ENCODE measurements at regions not wholly inside any gene's neighbourhood (a gene's known extent, or its start where the extent isn't known, plus 50 kb on each side); places are given as distances from the start of the nearest gene placed in this dataset.

DNA sequence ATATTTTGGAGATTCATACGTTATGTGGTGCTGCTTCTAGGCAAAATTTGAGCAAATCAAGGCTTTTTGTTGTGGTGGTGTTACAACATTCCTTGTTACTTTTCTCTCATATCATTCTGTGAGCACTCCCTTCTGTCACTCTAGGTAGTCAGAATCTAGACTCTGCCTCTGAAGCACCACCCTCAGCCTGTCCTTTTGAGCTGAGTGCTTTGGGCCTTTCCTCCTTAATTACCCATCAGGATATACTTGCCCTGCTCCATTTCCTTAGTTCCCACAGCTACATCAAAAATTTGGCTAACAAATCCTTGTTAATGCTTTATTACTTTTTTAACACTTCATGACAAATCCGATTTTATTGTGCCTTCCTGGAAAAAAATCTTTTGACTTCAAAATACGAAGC is 289.6 kb downstream of the CALCRL start:
- intact Hi-C loops (cut with micrococcal nuclease) = no loop called here
- TF ChIP-seq, protein P1, sequence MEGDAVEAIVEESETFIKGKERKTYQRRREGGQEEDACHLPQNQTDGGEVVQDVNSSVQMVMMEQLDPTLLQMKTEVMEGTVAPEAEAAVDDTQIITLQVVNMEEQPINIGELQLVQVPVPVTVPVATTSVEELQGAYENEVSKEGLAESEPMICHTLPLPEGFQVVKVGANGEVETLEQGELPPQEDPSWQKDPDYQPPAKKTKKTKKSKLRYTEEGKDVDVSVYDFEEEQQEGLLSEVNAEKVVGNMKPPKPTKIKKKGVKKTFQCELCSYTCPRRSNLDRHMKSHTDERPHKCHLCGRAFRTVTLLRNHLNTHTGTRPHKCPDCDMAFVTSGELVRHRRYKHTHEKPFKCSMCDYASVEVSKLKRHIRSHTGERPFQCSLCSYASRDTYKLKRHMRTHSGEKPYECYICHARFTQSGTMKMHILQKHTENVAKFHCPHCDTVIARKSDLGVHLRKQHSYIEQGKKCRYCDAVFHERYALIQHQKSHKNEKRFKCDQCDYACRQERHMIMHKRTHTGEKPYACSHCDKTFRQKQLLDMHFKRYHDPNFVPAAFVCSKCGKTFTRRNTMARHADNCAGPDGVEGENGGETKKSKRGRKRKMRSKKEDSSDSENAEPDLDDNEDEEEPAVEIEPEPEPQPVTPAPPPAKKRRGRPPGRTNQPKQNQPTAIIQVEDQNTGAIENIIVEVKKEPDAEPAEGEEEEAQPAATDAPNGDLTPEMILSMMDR (IDR thresholded peaks at IDR 0.05; ENCODE audit: borderline replicate concordance) = no peak
- Histone ChIP-seq H3K36me3 (peaks cover 7% of the 10 kb centered on the region), H3K4me1 (peaks cover 6% of the 10 kb centered on the region), H3K9me3 (replicated peaks) (peaks cover 44% of the 10 kb centered on the region), H3K4me3 (no peak overlapping the region), H3K27me3 (ENCODE audit: low read depth) (no peaks in the 10 kb centered on the region), H3K27ac (replicated peaks) (peak overlapping the region; percentile 67)
- DNase-seq = no peak

DNA sequence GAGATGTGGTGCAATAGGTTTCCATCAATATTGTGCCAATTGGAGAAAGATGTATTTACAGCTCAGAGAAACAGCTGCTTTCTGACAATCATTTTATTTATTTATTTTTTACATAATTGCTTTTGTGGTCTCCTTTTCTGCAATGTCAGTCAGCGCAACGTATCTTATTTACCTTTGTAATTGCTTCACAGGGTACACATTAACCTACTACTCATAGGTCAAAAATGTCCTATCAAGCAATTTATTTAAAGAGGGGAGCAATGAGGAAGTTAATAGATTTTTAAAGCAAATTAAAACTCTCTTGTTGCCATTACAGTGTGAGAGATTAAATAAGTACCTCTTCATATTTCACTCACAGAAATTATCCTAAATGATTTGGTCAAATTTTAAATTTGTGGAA is 291.0 kb downstream of the CALCRL start:
- Histone ChIP-seq H3K27me3 (ENCODE audit: low read depth) (no peaks in the 10 kb centered on the region), H3K4me1 (peaks cover 6% of the 10 kb centered on the region), H3K27ac (replicated peaks) (no peak overlapping the region), H3K4me3 (no peak overlapping the region), H3K9me3 (replicated peaks) (peaks cover 52% of the 10 kb centered on the region), H3K36me3 (peaks cover 7% of the 10 kb centered on the region)
- TF ChIP-seq, protein P1 (IDR thresholded peaks at IDR 0.05; ENCODE audit: borderline replicate concordance) = no peak
- DNase-seq = no peak
- intact Hi-C loops (cut with micrococcal nuclease) = no loop called here

DNA sequence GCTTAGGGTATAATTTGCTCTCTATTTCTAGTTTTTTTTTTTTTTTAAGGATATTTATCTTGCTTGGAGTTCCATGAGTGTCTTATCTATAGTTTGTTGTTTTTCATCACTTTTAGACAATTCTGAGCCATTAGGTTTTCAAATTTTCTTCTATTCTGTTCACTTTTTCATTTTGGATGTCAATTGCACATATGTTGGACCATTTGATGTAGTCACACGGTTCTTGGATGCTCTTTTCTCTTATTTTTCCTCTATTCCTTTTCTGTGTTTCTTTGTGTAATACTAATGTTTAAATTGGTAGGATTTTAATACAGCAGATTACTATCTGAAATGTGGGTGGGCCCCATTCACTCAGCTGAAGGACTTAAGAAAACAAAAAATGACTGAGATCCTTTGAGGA is 292.6 kb downstream of the CALCRL start:
- Histone ChIP-seq H3K27ac (replicated peaks) (no peak overlapping the region), H3K4me3 (no peak overlapping the region), H3K9me3 (replicated peaks) (peaks cover 52% of the 10 kb centered on the region), H3K4me1 (peaks cover 6% of the 10 kb centered on the region), H3K27me3 (ENCODE audit: low read depth) (no peaks in the 10 kb centered on the region), H3K36me3 (peaks cover 7% of the 10 kb centered on the region)
- DNase-seq = no peak
- TF ChIP-seq, protein P1 (IDR thresholded peaks at IDR 0.05; ENCODE audit: borderline replicate concordance) = no peak
- intact Hi-C loops (cut with micrococcal nuclease) = no loop called here

DNA sequence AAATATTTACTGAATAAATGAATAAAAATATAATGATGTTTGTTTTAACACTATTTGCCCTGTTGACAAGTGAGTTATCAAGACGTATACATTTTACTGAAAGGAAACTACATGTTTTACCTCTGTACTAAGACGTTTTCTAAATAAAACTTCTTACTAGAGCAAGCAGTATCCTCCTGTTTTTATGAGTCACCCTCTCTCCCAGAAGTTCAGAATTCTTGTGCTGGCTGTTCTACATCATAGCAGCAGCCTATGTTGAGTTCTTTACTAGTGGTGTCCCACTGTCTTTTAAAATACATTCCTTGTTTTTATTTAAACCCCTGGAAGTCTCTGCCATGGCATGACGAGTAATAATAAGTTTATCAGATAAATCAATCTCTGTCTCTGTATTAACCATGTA is 297.4 kb downstream of the CALCRL start:
- no peaks in the 10 kb centered on the region for H3K27me3 ChIP-seq (ENCODE audit: low read depth)
- no peaks in the 10 kb centered on the region for H3K4me1 ChIP-seq
- H3K9me3 ChIP-seq (replicated peaks) = peaks cover 49% of the 10 kb centered on the region
- H3K36me3 ChIP-seq = peaks cover 4% of the 10 kb centered on the region
- H3K4me3 ChIP-seq = no peak overlapping the region
- intact Hi-C loops (cut with micrococcal nuclease) = no loop called here
- no peak for DNase-seq
- H3K27ac ChIP-seq (replicated peaks) = no peak overlapping the region
- TF ChIP-seq, protein P1 (IDR thresholded peaks at IDR 0.05; ENCODE audit: borderline replicate concordance) = no peak

DNA sequence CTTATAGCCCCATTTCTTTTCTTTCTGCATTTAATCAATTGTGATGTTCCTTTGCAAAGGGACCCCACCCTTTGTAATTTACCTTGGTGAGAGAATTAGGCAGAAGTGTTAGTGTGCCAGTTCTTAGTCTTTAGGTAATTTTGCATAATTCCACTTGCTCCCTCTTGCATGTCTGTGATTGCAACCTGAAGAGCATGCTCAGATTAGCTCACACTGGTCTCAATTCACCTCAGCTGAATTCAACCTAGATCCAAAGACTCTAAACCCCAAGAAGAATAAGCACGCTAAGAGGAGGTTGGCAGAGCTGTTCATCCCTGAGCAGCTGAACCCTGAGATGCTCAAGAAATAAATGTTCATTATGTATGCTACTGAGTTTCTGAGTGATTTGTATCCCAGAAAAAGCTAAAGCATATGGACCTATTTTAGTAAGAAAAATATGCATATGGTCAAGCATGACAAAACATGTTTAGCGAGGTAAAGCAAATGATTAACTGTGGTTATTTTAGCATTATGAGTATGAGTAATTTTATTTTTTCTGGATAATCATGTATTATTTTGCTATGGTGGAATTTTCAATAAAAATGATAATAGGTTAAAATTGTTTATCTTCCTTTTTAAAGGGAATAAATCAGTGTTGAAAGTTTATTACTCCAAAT is 299.2 kb upstream of the ZSWIM2 start:
- H3K27ac ChIP-seq (replicated peaks) = no peak overlapping the region
- H3K27me3 ChIP-seq (ENCODE audit: low read depth) = no peaks in the 10 kb centered on the region
- intact Hi-C loops (cut with micrococcal nuclease) = no loop called here
- no peaks in the 10 kb centered on the region for H3K4me1 ChIP-seq
- peaks cover 44% of the 10 kb centered on the region for H3K9me3 ChIP-seq (replicated peaks)
- H3K36me3 ChIP-seq = no peaks in the 10 kb centered on the region
- no peak for DNase-seq
- TF ChIP-seq, protein P1 (IDR thresholded peaks at IDR 0.05; ENCODE audit: borderline replicate concordance) = no peak
- no peak overlapping the region for H3K4me3 ChIP-seq

Data from left ventricle myocardium inferior (tissue), 1 donor.